Natural killer cell (primary cell): ENCODE measurements at regions not wholly inside any gene's neighbourhood (a gene's known extent, or its start where the extent isn't known, plus 50 kb on each side); places are given as distances from the start of the nearest gene placed in this dataset.

Experiments used
- ATAC-seq, 3 donors: fragments of 150-1000 bp in 2 of 3; fragments of 200-7000 bp in 1 of 3; cut with Tn5 transposase; 1 replicate in 1 of 3; 2 replicates in 2 of 3; pipeline ENCODE4 v1.10.0; 2021; ENCODE audit warnings: mild to moderate bottlenecking in 2 of 3, moderate library complexity in 2 of 3
- DNase-seq, 2 donors: peaks; one replicate each; pipeline versions ENCODE4 v3.0.0 to v3.0.0-alpha.2; 2013 to 2021; ENCODE audit warnings: mixed read lengths in 1 of 2
- H3K27ac ChIP-seq: one replicate; pipeline ENCODE4 v1.5.1; 2013; ENCODE audit warnings: mild to moderate bottlenecking, low read length
- H3K27me3 ChIP-seq: one replicate; pipeline ENCODE4 v1.6.1; 2013; ENCODE audit warnings: low read length; ENCODE audit not compliant: control insufficient read depth, insufficient read depth
- H3K36me3 ChIP-seq: one replicate; pipeline ENCODE4 v1.6.1; 2013; ENCODE audit warnings: low read length; ENCODE audit not compliant: control insufficient read depth, insufficient read depth
- H3K4me1 ChIP-seq: one replicate; pipeline ENCODE4 v1.6.1; 2013; ENCODE audit warnings: low read length; ENCODE audit not compliant: control insufficient read depth, insufficient read depth
- H3K4me3 ChIP-seq: one replicate; pipeline ENCODE4 v1.5.1; 2013; ENCODE audit warnings: low read length
- H3K9me3 ChIP-seq: one replicate; pipeline ENCODE4 v1.6.1; 2013; ENCODE audit warnings: low read length; ENCODE audit not compliant: control insufficient read depth, insufficient read depth
- H3K27ac Mint-ChIP-seq, 2 donors: one replicate each; pipeline ENCODE4 v1.8.0; 2022; ENCODE audit warnings: mild to moderate bottlenecking in 2 of 2, mixed read lengths in 2 of 2, moderate library complexity in 1 of 2
- H3K27me3 Mint-ChIP-seq, 2 donors: one replicate each; pipeline ENCODE4 v1.8.0; 2022; ENCODE audit warnings: low read depth in 2 of 2, mixed read lengths in 2 of 2
- H3K36me3 Mint-ChIP-seq: one replicate; pipeline ENCODE4 v1.8.0; 2022; ENCODE audit warnings: mixed read lengths
- H3K4me1 Mint-ChIP-seq, 2 donors: one replicate each; pipeline ENCODE4 v1.8.0; 2022; ENCODE audit warnings: mixed read lengths in 2 of 2
- H3K4me3 Mint-ChIP-seq: one replicate; pipeline ENCODE4 v1.8.0; 2022; ENCODE audit warnings: mild to moderate bottlenecking, moderate library complexity, mixed read lengths
- H3K9me3 Mint-ChIP-seq, 2 donors: one replicate each; pipeline ENCODE4 v1.8.0; 2022; ENCODE audit warnings: mixed read lengths in 2 of 2
- CTCF ChIP-seq: fragments of 200-600 bp; IDR thresholded peaks from one replicate; pipeline ENCODE4 v1.8.0; 2022; ENCODE audit warnings: antibody characterized with exemption
- WGBS: methylation state at CpG from one replicate; pipeline ENCODE4 v1.1.7; 2013; ENCODE audit warnings: missing lambda C conversion rate; ENCODE audit not compliant: insufficient coverage; 5-methylcytosine and 5-hydroxymethylcytosine counted together
- intact Hi-C: fragments of 100-400 bp; cut with micrococcal nuclease; formaldehyde crosslinking; loops from one replicate; pipeline ENCODE4 v1.14.2; 2022

- DNase-seq (no peak), ATAC-seq (peak in 1 of 3 donors; percentile 57)
- H3K4me3 ChIP-seq, result no peak overlapping the region
- no peaks in the 10 kb centered on the region for H3K36me3 Mint-ChIP-seq
- H3K27me3 Mint-ChIP-seq, result no peaks in the 10 kb centered on the region
- intact Hi-C loops, result no loop called here
- no peak overlapping the region for H3K4me3 Mint-ChIP-seq
- H3K36me3 ChIP-seq, result no peaks in the 10 kb centered on the region
- no peak overlapping the region for H3K27ac Mint-ChIP-seq
- peaks cover 0 to 5% of the 10 kb centered on the region in 2 donors for H3K9me3 Mint-ChIP-seq
- H3K4me1 Mint-ChIP-seq, result peaks cover 11% of the 10 kb centered on the region in 2 donors
- no peak overlapping the region for H3K27ac ChIP-seq
- no peaks in the 10 kb centered on the region for H3K27me3 ChIP-seq
- no peaks in the 10 kb centered on the region for H3K4me1 ChIP-seq
- no peaks in the 10 kb centered on the region for H3K9me3 ChIP-seq
- TF ChIP-seq CTCF, result no peak
Measured at GRCh38 chr6:118367314-118367713, 180.8 kb upstream of the PLN start.

- Histone ChIP-seq H3K27ac (no peak overlapping the region), H3K27me3 (no peaks in the 10 kb centered on the region), H3K4me3 (no peak overlapping the region), H3K36me3 (no peaks in the 10 kb centered on the region), H3K4me1 (no peaks in the 10 kb centered on the region), H3K9me3 (no peaks in the 10 kb centered on the region)
- no peaks in the 10 kb centered on the region for H3K36me3 Mint-ChIP-seq
- intact Hi-C loops, result no loop called here
- no peaks in the 10 kb centered on the region for H3K27me3 Mint-ChIP-seq
- H3K4me3 Mint-ChIP-seq, result no peak overlapping the region
- ATAC-seq (no peak), DNase-seq (no peak)
- no peak for TF ChIP-seq CTCF
- WGBS, result 86% methylated on average over 2 of the region's 3 CpGs
- H3K9me3 Mint-ChIP-seq, result peaks cover 5% of the 10 kb centered on the region in 2 donors
- H3K27ac Mint-ChIP-seq, result no peak overlapping the region
- peaks cover 11% of the 10 kb centered on the region in 2 donors for H3K4me1 Mint-ChIP-seq
Measured at GRCh38 chr6:118370722-118371121, 177.4 kb upstream of the PLN start.

- peaks cover 5% of the 10 kb centered on the region in 2 donors for H3K9me3 Mint-ChIP-seq
- ATAC-seq, result no peak
Measured at GRCh38 chr6:118371955-118372354, 176.1 kb upstream of the PLN start.

More at GRCh38 chr6:118371955-118372354, 176.1 kb upstream of the PLN start:
- Histone ChIP-seq H3K9me3 (no peaks in the 10 kb centered on the region), H3K36me3 (no peaks in the 10 kb centered on the region), H3K4me1 (no peaks in the 10 kb centered on the region), H3K27me3 (no peaks in the 10 kb centered on the region), H3K4me3 (no peak overlapping the region), H3K27ac (no peak overlapping the region)
- no peak overlapping the region for H3K4me3 Mint-ChIP-seq
- H3K27ac Mint-ChIP-seq, result no peak overlapping the region
- 67% methylated on average over 1 of the region's 1 CpG for WGBS
- no peak for TF ChIP-seq CTCF
- DNase-seq, result no peak
- intact Hi-C loops, result no loop called here
- H3K4me1 Mint-ChIP-seq, result peaks cover 10% of the 10 kb centered on the region in 2 donors
- H3K27me3 Mint-ChIP-seq, result no peaks in the 10 kb centered on the region
- no peaks in the 10 kb centered on the region for H3K36me3 Mint-ChIP-seq
